Central memory CD8-positive, alpha-beta T cell (primary cell): ENCODE measurements at regions not wholly inside any gene's neighbourhood (a gene's known extent, or its start where the extent isn't known, plus 50 kb on each side); places are given as distances from the start of the nearest gene placed in this dataset.
A peak's percentile ranks its signal among the peaks of the same experiment; 100 is the strongest.

Experiments used
- ATAC-seq: fragments of 150-1000 bp; cut with Tn5 transposase; replicated peaks from 2 replicates; pipeline ENCODE4 v1.10.0; 2022; ENCODE audit warnings: mild to moderate bottlenecking, moderate FRiP score, moderate number of reproducible peaks; ENCODE audit not compliant: poor library complexity, severe bottlenecking; ENCODE audit errors: extremely low read depth
- DNase-seq, 2 donors: peaks; one replicate each; pipeline ENCODE4 v3.0.0; 2021; ENCODE audit warnings: low spot score in 2 of 2
- H3K27ac Mint-ChIP-seq: one replicate; pipeline ENCODE4 v1.8.0; 2022; ENCODE audit warnings: low read depth, mild to moderate bottlenecking, moderate library complexity, mixed read lengths
- H3K27me3 Mint-ChIP-seq: one replicate; pipeline ENCODE4 v1.8.0; 2022; ENCODE audit warnings: mixed read lengths
- H3K36me3 Mint-ChIP-seq: one replicate; pipeline ENCODE4 v1.8.0; 2022; ENCODE audit warnings: mild to moderate bottlenecking, moderate library complexity, mixed read lengths; ENCODE audit not compliant: insufficient read depth
- H3K4me1 Mint-ChIP-seq: one replicate; pipeline ENCODE4 v1.8.0; 2022; ENCODE audit warnings: mixed read lengths
- H3K4me3 Mint-ChIP-seq: one replicate; pipeline ENCODE4 v1.8.0; 2022; ENCODE audit warnings: mild to moderate bottlenecking, moderate library complexity, mixed read lengths
- H3K9me3 Mint-ChIP-seq: one replicate; pipeline ENCODE4 v1.8.0; 2022; ENCODE audit warnings: mixed read lengths

DNA sequence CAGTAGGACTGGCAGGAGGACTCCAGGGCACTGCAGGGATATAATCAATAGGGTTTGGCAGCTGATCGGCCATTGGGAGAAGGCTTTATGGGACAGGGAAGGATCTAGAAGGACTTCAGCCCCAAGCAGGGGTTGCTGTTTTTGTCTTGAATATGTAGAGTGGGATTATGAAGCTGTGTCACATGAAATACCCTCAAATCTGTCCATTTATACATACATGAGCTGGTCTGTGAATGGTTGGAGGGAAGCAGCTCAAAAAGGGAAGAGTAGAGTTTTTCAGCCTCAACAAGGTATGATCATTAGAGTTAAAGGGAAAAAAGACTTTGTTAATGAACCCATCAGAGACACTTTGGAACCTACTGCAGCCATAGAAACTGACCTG lies 98.2 kb upstream of the ZNF217 start:
- H3K27ac Mint-ChIP-seq = no peak overlapping the region
- DNase-seq (no peak), ATAC-seq (no peak)
- H3K36me3 Mint-ChIP-seq = no peaks in the 10 kb centered on the region
- no peak overlapping the region for H3K4me3 Mint-ChIP-seq
- peaks cover 20% of the 10 kb centered on the region for H3K4me1 Mint-ChIP-seq
- no peaks in the 10 kb centered on the region for H3K9me3 Mint-ChIP-seq
- no peaks in the 10 kb centered on the region for H3K27me3 Mint-ChIP-seq

DNA sequence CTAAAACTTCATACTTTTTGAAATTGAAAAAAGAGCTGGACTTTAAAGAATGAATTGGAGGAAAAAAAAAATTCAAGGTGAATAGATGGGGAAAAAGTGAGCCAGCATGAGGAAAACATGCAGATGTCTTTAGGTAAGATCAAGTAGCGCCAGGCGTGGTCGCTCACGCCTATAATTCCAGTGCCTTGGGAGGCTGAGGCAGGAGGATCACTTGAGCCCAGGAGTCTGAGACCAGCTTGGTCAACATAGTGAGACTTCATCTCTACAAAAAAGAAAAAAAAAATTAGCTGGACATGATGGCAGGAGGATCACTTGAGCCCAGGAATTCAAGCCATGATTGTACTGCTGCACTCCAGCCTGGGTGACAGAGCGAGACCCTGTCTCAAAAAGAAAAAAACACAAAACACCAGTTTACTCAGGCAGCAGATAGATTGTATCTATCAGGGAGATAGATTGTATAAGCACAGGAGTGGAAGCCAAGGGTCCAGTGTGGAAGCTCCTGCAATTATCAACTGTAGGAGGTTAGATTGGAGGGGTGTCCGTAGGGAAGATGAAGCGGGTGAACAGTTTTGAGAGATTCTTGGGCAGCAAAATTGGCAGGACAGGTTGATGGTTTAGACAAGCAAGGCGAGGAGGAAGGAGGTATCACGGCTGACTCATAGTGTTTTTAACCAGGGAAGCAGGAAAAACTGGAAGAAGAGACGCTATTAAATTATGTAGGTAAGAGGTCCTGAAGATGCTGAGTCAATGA lies 97.6 kb upstream of the ZNF217 start:
- Mint-ChIP-seq H3K4me1 (peaks cover 20% of the 10 kb centered on the region), H3K36me3 (no peaks in the 10 kb centered on the region), H3K4me3 (no peak overlapping the region), H3K27ac (peak overlapping the region; percentile 16), H3K9me3 (no peaks in the 10 kb centered on the region), H3K27me3 (no peaks in the 10 kb centered on the region)
- DNase-seq = no peak
- no peak for ATAC-seq

DNA sequence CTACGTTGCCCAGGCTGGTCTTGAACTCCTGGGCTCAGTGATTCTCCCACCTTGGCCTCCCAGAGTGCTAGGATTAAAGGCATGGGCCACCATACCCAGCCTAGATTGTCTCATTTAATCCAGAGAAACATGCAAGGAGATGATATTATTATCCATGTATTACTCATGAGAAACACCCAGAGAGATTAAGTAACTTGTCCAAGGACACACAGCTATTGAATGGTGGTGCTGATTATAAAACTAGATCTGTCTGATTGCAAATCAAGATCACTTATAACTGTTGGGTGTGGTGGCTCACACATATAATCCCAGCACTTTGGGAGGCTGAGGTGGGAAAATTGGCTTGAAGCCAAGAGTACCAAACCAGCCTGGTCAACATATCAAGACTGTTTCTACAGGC lies 94.4 kb upstream of the ZNF217 start:
- no peaks in the 10 kb centered on the region for H3K27me3 Mint-ChIP-seq
- no peak overlapping the region for H3K4me3 Mint-ChIP-seq
- ATAC-seq = no peak
- no peaks in the 10 kb centered on the region for H3K36me3 Mint-ChIP-seq
- DNase-seq = no peak
- H3K9me3 Mint-ChIP-seq = no peaks in the 10 kb centered on the region
- H3K4me1 Mint-ChIP-seq = peaks cover 26% of the 10 kb centered on the region
- no peak overlapping the region for H3K27ac Mint-ChIP-seq

GRCh38 chr20:53685070-53685595 lies 91.5 kb upstream of the ZNF217 start:
- Mint-ChIP-seq H3K4me3 (peak overlapping the region; percentile 59), H3K9me3 (no peaks in the 10 kb centered on the region), H3K4me1 (peaks cover 11% of the 10 kb centered on the region)

DNA sequence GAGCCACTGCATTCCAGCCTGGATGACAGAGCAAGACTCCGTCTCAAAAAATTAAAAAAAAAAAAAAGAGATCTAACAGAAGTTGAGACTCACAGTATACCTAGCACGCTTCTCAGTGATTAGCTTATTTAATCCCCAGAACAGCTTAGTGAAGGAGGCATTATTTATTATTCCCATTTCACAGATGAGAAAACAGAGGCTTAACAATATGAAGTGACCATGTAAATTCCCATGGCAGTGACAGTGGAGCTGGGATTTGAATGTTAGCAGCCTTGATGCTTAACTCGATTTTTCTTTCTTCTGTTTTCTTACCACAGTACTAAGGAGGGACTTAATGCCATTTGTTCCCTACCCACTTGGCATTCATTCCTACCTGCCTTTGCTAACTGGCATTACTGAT lies 89.9 kb upstream of the ZNF217 start:
- Mint-ChIP-seq H3K9me3 (no peaks in the 10 kb centered on the region), H3K4me1 (peaks cover 11% of the 10 kb centered on the region), H3K27ac (no peak overlapping the region), H3K4me3 (no peak overlapping the region), H3K36me3 (no peaks in the 10 kb centered on the region), H3K27me3 (no peaks in the 10 kb centered on the region)
- ATAC-seq (no peak), DNase-seq (no peak)

More at GRCh38 chr20:53685070-53685595, 91.5 kb upstream of the ZNF217 start:
- no peaks in the 10 kb centered on the region for H3K36me3 Mint-ChIP-seq
- no peak overlapping the region for H3K27ac Mint-ChIP-seq
- no peaks in the 10 kb centered on the region for H3K27me3 Mint-ChIP-seq
- no peak for ATAC-seq
- DNase-seq = no peak

DNA sequence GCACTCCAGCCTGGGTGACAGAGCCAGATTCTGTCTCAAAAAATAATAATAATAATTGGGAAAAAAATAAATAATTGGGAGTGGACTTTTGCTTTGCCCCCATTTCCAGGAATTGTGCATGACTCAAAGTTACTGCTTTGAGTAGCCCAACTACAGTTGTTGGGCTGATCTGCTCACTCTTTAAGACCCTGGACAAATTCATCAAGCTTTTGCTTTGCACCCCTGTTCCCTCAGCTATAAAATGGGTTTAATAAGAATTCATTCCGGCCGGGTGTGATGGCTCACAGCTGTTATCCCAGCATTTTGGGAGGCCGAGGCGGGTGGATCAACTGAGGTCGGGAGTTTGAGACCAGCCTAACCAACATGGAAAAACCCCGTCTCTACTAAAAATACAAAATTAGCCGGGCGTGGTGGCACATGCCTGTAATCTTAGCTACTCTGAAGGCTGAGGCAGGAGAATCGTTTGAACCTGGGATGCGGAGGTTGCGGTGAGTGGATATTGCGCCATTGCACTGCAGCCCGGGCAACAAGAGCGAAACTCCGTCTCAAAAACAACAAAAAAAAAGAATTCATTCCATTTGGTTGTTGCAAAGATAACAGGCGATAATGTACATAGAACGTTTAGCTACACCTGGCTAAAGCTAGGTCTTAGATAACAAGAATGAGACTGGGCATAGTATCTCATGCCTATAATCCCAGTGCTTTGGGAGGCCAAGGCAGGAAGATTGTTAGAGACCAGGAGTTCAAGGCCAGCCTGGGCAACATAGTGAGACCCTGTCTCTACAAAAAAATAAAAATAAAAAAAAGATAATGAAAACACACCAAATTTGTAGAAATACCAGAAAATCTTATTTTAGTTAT lies 87.9 kb upstream of the ZNF217 start:
- peaks cover 11% of the 10 kb centered on the region for H3K4me1 Mint-ChIP-seq
- no peak overlapping the region for H3K4me3 Mint-ChIP-seq
- H3K27me3 Mint-ChIP-seq = no peaks in the 10 kb centered on the region
- ATAC-seq = no peak
- H3K9me3 Mint-ChIP-seq = no peaks in the 10 kb centered on the region
- no peaks in the 10 kb centered on the region for H3K36me3 Mint-ChIP-seq
- H3K27ac Mint-ChIP-seq = no peak overlapping the region
- no peak for DNase-seq

- DNase-seq (no peak), ATAC-seq (no peak)
- no peaks in the 10 kb centered on the region for H3K4me1 Mint-ChIP-seq
- H3K4me3 Mint-ChIP-seq = no peak overlapping the region
- H3K27me3 Mint-ChIP-seq = no peaks in the 10 kb centered on the region
- no peaks in the 10 kb centered on the region for H3K9me3 Mint-ChIP-seq
- H3K36me3 Mint-ChIP-seq = no peaks in the 10 kb centered on the region
- H3K27ac Mint-ChIP-seq = no peak overlapping the region
Observed at GRCh38 chr20:53679597-53680309, 86.1 kb upstream of the ZNF217 start.

GRCh38 chr20:53678990-53679596 lies 85.5 kb upstream of the ZNF217 start:
- Mint-ChIP-seq H3K4me3 (no peak overlapping the region), H3K27ac (no peak overlapping the region), H3K4me1 (no peaks in the 10 kb centered on the region), H3K9me3 (no peaks in the 10 kb centered on the region), H3K27me3 (no peaks in the 10 kb centered on the region), H3K36me3 (no peaks in the 10 kb centered on the region)
- ATAC-seq (no peak), DNase-seq (no peak)

- no peaks in the 10 kb centered on the region for H3K27me3 Mint-ChIP-seq
- no peak for ATAC-seq
- H3K27ac Mint-ChIP-seq = peak overlapping the region; percentile 16
- H3K4me3 Mint-ChIP-seq = no peak overlapping the region
- DNase-seq = no peak
- no peaks in the 10 kb centered on the region for H3K36me3 Mint-ChIP-seq
- H3K9me3 Mint-ChIP-seq = no peaks in the 10 kb centered on the region
- H3K4me1 Mint-ChIP-seq = no peaks in the 10 kb centered on the region
Observed at GRCh38 chr20:53678315-53678989, 84.8 kb upstream of the ZNF217 start.

- Mint-ChIP-seq H3K27ac (peak overlapping the region; percentile 16), H3K27me3 (no peaks in the 10 kb centered on the region), H3K4me1 (no peaks in the 10 kb centered on the region), H3K36me3 (no peaks in the 10 kb centered on the region), H3K4me3 (no peak overlapping the region), H3K9me3 (no peaks in the 10 kb centered on the region)
- no peak for ATAC-seq
- DNase-seq = no peak
Observed at GRCh38 chr20:53677447-53678314, 84.0 kb upstream of the ZNF217 start.

- Mint-ChIP-seq H3K27ac (no peak overlapping the region), H3K9me3 (no peaks in the 10 kb centered on the region), H3K36me3 (no peaks in the 10 kb centered on the region), H3K4me3 (no peak overlapping the region), H3K4me1 (no peaks in the 10 kb centered on the region), H3K27me3 (no peaks in the 10 kb centered on the region)
- no peak for DNase-seq
- ATAC-seq = no peak
Observed at GRCh38 chr20:53676987-53677386, 83.3 kb upstream of the ZNF217 start.
